Colonic mucosa (tissue), 4 donors: ENCODE measurements at regions not wholly inside any gene's neighbourhood (a gene's known extent, or its start where the extent isn't known, plus 50 kb on each side); places are given as distances from the start of the nearest gene placed in this dataset.

ENCODE experiments used
- DNase-seq: peaks from one replicate; pipeline ENCODE4 v3.0.0-alpha.2; 2020
- H3K27ac ChIP-seq: fragments of 200-600 bp; one replicate; pipeline ENCODE4 v1.8.0; 2021
- H3K27me3 ChIP-seq: fragments of 200-600 bp; one replicate; pipeline ENCODE4 v1.8.0; 2021
- H3K36me3 ChIP-seq: fragments of 200-600 bp; one replicate; pipeline ENCODE4 v1.8.0; 2021
- H3K4me1 ChIP-seq: fragments of 200-600 bp; one replicate; pipeline ENCODE4 v1.8.0; 2021; ENCODE audit warnings: mild to moderate bottlenecking
- H3K4me3 ChIP-seq: fragments of 200-600 bp; one replicate; pipeline ENCODE4 v1.8.0; 2021
- H3K9ac ChIP-seq, 2 donors: one replicate each; pipeline ENCODE4 v1.7.0; 2013; ENCODE audit warnings: control low read depth in 2 of 2, low read depth in 2 of 2, low read length in 2 of 2
- H3K9me3 ChIP-seq: fragments of 200-600 bp; one replicate; pipeline ENCODE4 v1.8.0; 2021
- CTCF ChIP-seq: fragments of 200-600 bp; IDR thresholded peaks from one replicate; pipeline ENCODE4 v1.8.0; 2022; ENCODE audit warnings: antibody characterized with exemption, mild to moderate bottlenecking
- intact Hi-C: fragments of 100-400 bp; cut with DNase I; formaldehyde crosslinking; loops from one replicate; pipeline ENCODE4 v1.14.1; 2022
- donor health status: healthy.
- donor health status: DM: no; HTN: no; CAD: no.
- donor health status: DM: no; HTN: no; CAD: no.

- Histone ChIP-seq H3K27me3 (no peaks in the 10 kb centered on the region), H3K4me1 (no peaks in the 10 kb centered on the region), H3K4me3 (no peak overlapping the region), H3K9me3 (no peaks in the 10 kb centered on the region), H3K9ac (no peak overlapping the region), H3K36me3 (no peaks in the 10 kb centered on the region), H3K27ac (peak overlapping the region; percentile 30)
- intact Hi-C loops: no loop called here
- TF ChIP-seq CTCF: no peak
- no peak for DNase-seq
These were observed 381.2 kb upstream of the NR3C2 start for GRCh38 chr4:148823419-148823769.

GRCh38 chr4:148822572-148823418 lies 380.6 kb upstream of the NR3C2 start:
- Histone ChIP-seq H3K4me3 (no peak overlapping the region), H3K36me3 (no peaks in the 10 kb centered on the region), H3K9ac (no peak overlapping the region), H3K9me3 (no peaks in the 10 kb centered on the region), H3K4me1 (no peaks in the 10 kb centered on the region), H3K27ac (peak overlapping the region; percentile 30), H3K27me3 (no peaks in the 10 kb centered on the region)
- TF ChIP-seq CTCF: no peak
- intact Hi-C loops: no loop called here
- no peak for DNase-seq

GRCh38 chr4:148814030-148814429 lies 371.8 kb upstream of the NR3C2 start:
- no peaks in the 10 kb centered on the region for H3K4me1 ChIP-seq
- H3K9ac ChIP-seq: no peak overlapping the region
- H3K27me3 ChIP-seq: no peaks in the 10 kb centered on the region
- no peak for TF ChIP-seq CTCF
- DNase-seq: no peak
- no peak overlapping the region for H3K4me3 ChIP-seq
- intact Hi-C loops: no loop called here
- H3K9me3 ChIP-seq: no peaks in the 10 kb centered on the region
- H3K36me3 ChIP-seq: no peaks in the 10 kb centered on the region
- H3K27ac ChIP-seq: no peak overlapping the region

GRCh38 chr4:148813289-148813688 lies 371.1 kb upstream of the NR3C2 start:
- Histone ChIP-seq H3K4me1 (no peaks in the 10 kb centered on the region), H3K27me3 (no peaks in the 10 kb centered on the region), H3K36me3 (no peaks in the 10 kb centered on the region), H3K27ac (no peak overlapping the region), H3K4me3 (no peak overlapping the region), H3K9ac (no peak overlapping the region), H3K9me3 (no peaks in the 10 kb centered on the region)
- intact Hi-C loops: no loop called here
- no peak for DNase-seq
- TF ChIP-seq CTCF: no peak

GRCh38 chr4:148812101-148812500 lies 369.9 kb upstream of the NR3C2 start:
- Histone ChIP-seq H3K4me3 (no peak overlapping the region), H3K27ac (no peak overlapping the region), H3K9me3 (no peaks in the 10 kb centered on the region), H3K27me3 (no peaks in the 10 kb centered on the region), H3K9ac (no peak overlapping the region), H3K36me3 (no peaks in the 10 kb centered on the region), H3K4me1 (no peaks in the 10 kb centered on the region)
- intact Hi-C loops: no loop called here
- no peak for TF ChIP-seq CTCF
- DNase-seq: no peak
